Tibial nerve (tissue), 3 donors: ENCODE measurements at regions not wholly inside any gene's neighbourhood (a gene's known extent, or its start where the extent isn't known, plus 50 kb on each side); places are given as distances from the start of the nearest gene placed in this dataset.

Experiments
- CTCF ChIP-seq, 5 experiments: fragments of 200-600 bp in 3 of 5; fragments of 450-650 bp in 2 of 5; sonication (generic) in 3 of 5; IDR thresholded peaks; one replicate each; pipeline ENCODE4 v1.5.1; 2016 to 2019; ENCODE audit warnings: antibody characterized with exemption in 5 of 5, mild to moderate bottlenecking in 3 of 5, moderate library complexity in 2 of 5
- POLR2A ChIP-seq, 2 donors: fragments of 450-650 bp; IDR thresholded peaks; one replicate each; pipeline ENCODE4 v1.6.1; 2017; ENCODE audit warnings: antibody characterized with exemption in 2 of 2, mild to moderate bottlenecking in 2 of 2, moderate library complexity in 2 of 2

GRCh38 chr2:189254268-189254883 is 74.8 kb upstream of the COL5A2 start:
- no peak for TF ChIP-seq CTCF (IDR thresholded peaks at IDR 0.05)
- TF ChIP-seq POLR2A (IDR thresholded peaks at IDR 0.05), result no peak
